ENCODE measurements at regions not wholly inside any gene's neighbourhood (a gene's known extent, or its start where the extent isn't known, plus 50 kb on each side); places are given as distances from the start of the nearest gene placed in this dataset.
"Not testable (repeated sequence)": the region's sequence is repeated elsewhere in the genome, so short reads cannot be mapped to it uniquely, and the experiment has no call there.

GRCh38 chr6:27777614-27778355, 134.4 kb downstream of the OR2B2 start:
- DNase-seq (ENCODE audit: low read depth, low spot score), result no peak
- H3K4me3 ChIP-seq (ENCODE audit: low read length), result no peak overlapping the region

GRCh38 chr6:27777126-27777525, 135.1 kb downstream of the OR2B2 start:
- H3K4me3 ChIP-seq (ENCODE audit: low read length), result no peak overlapping the region
- DNase-seq (ENCODE audit: low read depth, low spot score), result no peak

GRCh38 chr6:27776504-27776903, 135.7 kb downstream of the OR2B2 start:
- no peak overlapping the region for H3K4me3 ChIP-seq (ENCODE audit: low read length)
- no peak for DNase-seq (ENCODE audit: low read depth, low spot score)

GRCh38 chr6:27775796-27776184, 136.4 kb downstream of the OR2B2 start:
- no peak overlapping the region for H3K4me3 ChIP-seq (ENCODE audit: low read length)
- DNase-seq (ENCODE audit: low read depth, low spot score), result no peak

GRCh38 chr6:27775138-27775795, 136.9 kb downstream of the OR2B2 start:
- not testable (repeated sequence) for H3K4me3 ChIP-seq (ENCODE audit: low read length); DNase-seq (ENCODE audit: low read depth, low spot score)

GRCh38 chr6:27774264-27774600, 138.0 kb downstream of the OR2B2 start:
- not testable (repeated sequence) for DNase-seq (ENCODE audit: low read depth, low spot score)

GRCh38 chr6:27773542-27774263, 138.5 kb downstream of the OR2B2 start:
- DNase-seq (ENCODE audit: low read depth, low spot score); H3K4me3 ChIP-seq (ENCODE audit: low read length): not testable (repeated sequence)

More at GRCh38 chr6:27774264-27774600, 138.0 kb downstream of the OR2B2 start:
- H3K4me3 ChIP-seq (ENCODE audit: low read length), result not testable (repeated sequence)

GRCh38 chr6:27772261-27773001, 139.8 kb downstream of the OR2B2 start:
- DNase-seq (ENCODE audit: low read depth, low spot score), result peak; percentile 81
- no peak overlapping the region for H3K4me3 ChIP-seq (ENCODE audit: low read length)

- DNase-seq (ENCODE audit: low read depth, low spot score), result no peak
- H3K4me3 ChIP-seq (ENCODE audit: low read length), result no peak overlapping the region
Measured at GRCh38 chr6:27771235-27771634, 141.0 kb downstream of the OR2B2 start.

GRCh38 chr6:27770724-27771123, 141.5 kb downstream of the OR2B2 start:
- DNase-seq (ENCODE audit: low read depth, low spot score), result no peak
- no peak overlapping the region for H3K4me3 ChIP-seq (ENCODE audit: low read length)

GRCh38 chr6:27768556-27768955, 143.6 kb downstream of the OR2B2 start:
- H3K4me3 ChIP-seq (ENCODE audit: low read length), result no peak overlapping the region
- no peak for DNase-seq (ENCODE audit: low read depth, low spot score)

- DNase-seq (ENCODE audit: low read depth, low spot score), result no peak
Measured at GRCh38 chr6:27767851-27768250, 144.3 kb downstream of the OR2B2 start.

GRCh38 chr6:27766405-27766804, 145.8 kb downstream of the OR2B2 start:
- no peak for DNase-seq (ENCODE audit: low read depth, low spot score)
- no peak overlapping the region for H3K4me3 ChIP-seq (ENCODE audit: low read length)

More at GRCh38 chr6:27767851-27768250, 144.3 kb downstream of the OR2B2 start:
- H3K4me3 ChIP-seq (ENCODE audit: low read length), result no peak overlapping the region

GRCh38 chr6:27765028-27765590, 147.1 kb downstream of the OR2B2 start:
- no peak for DNase-seq (ENCODE audit: low read depth, low spot score)
- no peak overlapping the region for H3K4me3 ChIP-seq (ENCODE audit: low read length)

- H3K4me3 ChIP-seq (ENCODE audit: low read length), result no peak overlapping the region
- DNase-seq (ENCODE audit: low read depth, low spot score), result no peak
Measured at GRCh38 chr6:27761391-27761790, 150.8 kb downstream of the OR2B2 start.

GRCh38 chr6:27760464-27760863, 151.7 kb downstream of the OR2B2 start:
- DNase-seq (ENCODE audit: low read depth, low spot score), result no peak
- H3K4me3 ChIP-seq (ENCODE audit: low read length), result no peak overlapping the region

- no peak for DNase-seq (ENCODE audit: low read depth, low spot score)
- no peak overlapping the region for H3K4me3 ChIP-seq (ENCODE audit: low read length)
Measured at GRCh38 chr6:27759930-27760329, 152.3 kb downstream of the OR2B2 start.

GRCh38 chr6:27758491-27758890, 153.7 kb downstream of the OR2B2 start:
- no peak for DNase-seq (ENCODE audit: low read depth, low spot score)
- H3K4me3 ChIP-seq (ENCODE audit: low read length), result no peak overlapping the region

- H3K4me3 ChIP-seq (ENCODE audit: low read length), result peak overlapping the region; percentile 58
- peak; percentile 22 for DNase-seq (ENCODE audit: low read depth, low spot score)
Measured at GRCh38 chr6:27757307-27757706, 154.9 kb downstream of the OR2B2 start.

All from Jurkat, Clone E6-1 (cell line).